PC-3 (cell line): ENCODE measurements at regions not wholly inside any gene's neighbourhood (a gene's known extent, or its start where the extent isn't known, plus 50 kb on each side); places are given as distances from the start of the nearest gene placed in this dataset.

Experiments used
- EZH2 ChIP-seq: fragments of 300-600 bp; sonication (generic); IDR thresholded peaks from one replicate; pipeline ENCODE4 v1.6.1; 2017; ENCODE audit warnings: antibody characterized with exemption, mild to moderate bottlenecking, low read length; ENCODE audit not compliant: unreplicated experiment
- EZH2phosphoT487 ChIP-seq: fragments of 300-600 bp; sonication (generic); IDR thresholded peaks from 2 replicates; pipeline ENCODE4 v1.6.1; 2018; ENCODE audit warnings: mild to moderate bottlenecking, antibody characterized with exemption, low read length, borderline replicate concordance
- TF ChIP-seq, protein P1 (sequence below): fragments of 300-600 bp; sonication (generic); conservative IDR thresholded peaks from 2 replicates; pipeline ENCODE4 v1.5.1; 2017; ENCODE audit warnings: antibody characterized with exemption, low read depth, mild to moderate bottlenecking, low read length

DNA sequence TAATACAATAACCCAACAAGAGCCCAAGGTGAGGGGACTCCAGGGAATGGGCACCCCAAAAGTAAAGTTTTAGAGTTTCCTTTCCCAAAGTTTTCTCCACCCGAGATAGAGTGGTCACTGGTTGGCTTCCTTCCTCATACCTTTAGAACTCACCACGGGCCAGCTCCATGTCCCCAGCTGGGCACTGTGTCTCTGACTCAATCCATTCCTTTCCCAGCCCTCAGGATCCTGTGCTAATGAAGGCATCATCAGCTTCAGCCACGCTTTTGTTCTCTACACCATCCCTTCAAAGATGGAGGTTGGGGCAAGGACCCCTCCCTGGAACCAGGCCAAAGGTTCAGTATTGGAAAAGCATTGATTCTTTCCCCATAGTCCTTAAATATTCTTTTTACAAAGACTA is 59.8 kb upstream of the VASH1 start:
- TF ChIP-seq, protein P1, sequence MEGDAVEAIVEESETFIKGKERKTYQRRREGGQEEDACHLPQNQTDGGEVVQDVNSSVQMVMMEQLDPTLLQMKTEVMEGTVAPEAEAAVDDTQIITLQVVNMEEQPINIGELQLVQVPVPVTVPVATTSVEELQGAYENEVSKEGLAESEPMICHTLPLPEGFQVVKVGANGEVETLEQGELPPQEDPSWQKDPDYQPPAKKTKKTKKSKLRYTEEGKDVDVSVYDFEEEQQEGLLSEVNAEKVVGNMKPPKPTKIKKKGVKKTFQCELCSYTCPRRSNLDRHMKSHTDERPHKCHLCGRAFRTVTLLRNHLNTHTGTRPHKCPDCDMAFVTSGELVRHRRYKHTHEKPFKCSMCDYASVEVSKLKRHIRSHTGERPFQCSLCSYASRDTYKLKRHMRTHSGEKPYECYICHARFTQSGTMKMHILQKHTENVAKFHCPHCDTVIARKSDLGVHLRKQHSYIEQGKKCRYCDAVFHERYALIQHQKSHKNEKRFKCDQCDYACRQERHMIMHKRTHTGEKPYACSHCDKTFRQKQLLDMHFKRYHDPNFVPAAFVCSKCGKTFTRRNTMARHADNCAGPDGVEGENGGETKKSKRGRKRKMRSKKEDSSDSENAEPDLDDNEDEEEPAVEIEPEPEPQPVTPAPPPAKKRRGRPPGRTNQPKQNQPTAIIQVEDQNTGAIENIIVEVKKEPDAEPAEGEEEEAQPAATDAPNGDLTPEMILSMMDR = no peak
- no peak for TF ChIP-seq EZH2
- no peak for TF ChIP-seq EZH2phosphoT487
